ENCODE measurements at regions not wholly inside any gene's neighbourhood (a gene's known extent, or its start where the extent isn't known, plus 50 kb on each side); places are given as distances from the start of the nearest gene placed in this dataset.

GRCh38 chr1:8111560-8111959, 85.5 kb upstream of the ERRFI1 start:
- WGBS, result 90% methylated on average over 4 of the region's 4 CpGs

GRCh38 chr1:8109216-8109615, 83.1 kb upstream of the ERRFI1 start:
- TF ChIP-seq YY1 (IDR thresholded peaks at IDR 0.05) (no peak), RAD21 (IDR thresholded peaks at IDR 0.05) (no peak), HNF4G (IDR thresholded peaks at IDR 0.05) (no peak), FOXA1 (IDR thresholded peaks at IDR 0.05) (no peak), NR2F2 (IDR thresholded peaks at IDR 0.05) (no peak), ZBTB33 (IDR thresholded peaks at IDR 0.05) (no peak), FOXA2 (IDR thresholded peaks at IDR 0.05) (no peak), TAF1 (conservative IDR thresholded peaks at IDR 0.05) (no peak), RXRA (IDR thresholded peaks at IDR 0.05) (no peak), CTCF (IDR thresholded peaks at IDR 0.05; ENCODE audit: low read depth, low read length, missing input control) (no peak)
- 91% methylated on average over 4 of the region's 4 CpGs for WGBS
- no peak for DNase-seq (ENCODE audit: low spot score)
- H3K4me3 ChIP-seq (ENCODE audit: low read depth in 1 of 3, low read length in 3 of 3), result no peak overlapping the region
- H3K9me3 ChIP-seq (ENCODE audit: control insufficient read depth in 4 of 4, low read length in 3 of 4), result peaks cover 0 to 2% (median 0%) of the 10 kb centered on the region in 4 donors
- no peak overlapping the region for H3K27ac ChIP-seq (ENCODE audit: low read depth in 1 of 2, low read length in 2 of 2)
- no peak overlapping the region for H3K9ac ChIP-seq (ENCODE audit: low read depth in 1 of 2, low read length in 2 of 2)
- H3K36me3 ChIP-seq (ENCODE audit: control insufficient read depth in 4 of 4, insufficient read depth in 3 of 4, low read depth in 1 of 4, low read length in 3 of 4), result no peaks in the 10 kb centered on the region
- no peaks in the 10 kb centered on the region for H3K27me3 ChIP-seq (ENCODE audit: control insufficient read depth in 4 of 4, insufficient read depth in 4 of 4, low read length in 3 of 4)
- no peaks in the 10 kb centered on the region for H3K4me1 ChIP-seq (ENCODE audit: control insufficient read depth in 4 of 4, insufficient read depth in 4 of 4, low read length in 3 of 4)

More at GRCh38 chr1:8111560-8111959, 85.5 kb upstream of the ERRFI1 start:
- peaks cover 0 to 9% (median 5%) of the 10 kb centered on the region in 4 donors for H3K4me1 ChIP-seq (ENCODE audit: control insufficient read depth in 4 of 4, insufficient read depth in 4 of 4, low read length in 3 of 4)
- H3K9me3 ChIP-seq (ENCODE audit: control insufficient read depth in 4 of 4, low read length in 3 of 4), result peaks cover 0 to 2% (median 0%) of the 10 kb centered on the region in 4 donors
- no peak overlapping the region for H3K9ac ChIP-seq (ENCODE audit: low read depth in 1 of 2, low read length in 2 of 2)
- DNase-seq (ENCODE audit: low spot score), result no peak
- H3K27me3 ChIP-seq (ENCODE audit: control insufficient read depth in 4 of 4, insufficient read depth in 4 of 4, low read length in 3 of 4), result no peaks in the 10 kb centered on the region
- no peak overlapping the region for H3K27ac ChIP-seq (ENCODE audit: low read depth in 1 of 2, low read length in 2 of 2)
- TF ChIP-seq FOXA2 (IDR thresholded peaks at IDR 0.05) (no peak), NR2F2 (IDR thresholded peaks at IDR 0.05) (no peak), FOXA1 (IDR thresholded peaks at IDR 0.05) (no peak), ZBTB33 (IDR thresholded peaks at IDR 0.05) (no peak), TAF1 (conservative IDR thresholded peaks at IDR 0.05) (no peak), RXRA (IDR thresholded peaks at IDR 0.05) (no peak), RAD21 (IDR thresholded peaks at IDR 0.05) (no peak), CTCF (IDR thresholded peaks at IDR 0.05; ENCODE audit: low read depth, low read length, missing input control) (no peak)
- H3K4me3 ChIP-seq (ENCODE audit: low read depth in 1 of 3, low read length in 3 of 3), result no peak overlapping the region
- no peaks in the 10 kb centered on the region for H3K36me3 ChIP-seq (ENCODE audit: control insufficient read depth in 4 of 4, insufficient read depth in 3 of 4, low read depth in 1 of 4, low read length in 3 of 4)
